Neutrophil (primary cell): ENCODE measurements at regions not wholly inside any gene's neighbourhood (a gene's known extent, or its start where the extent isn't known, plus 50 kb on each side); places are given as distances from the start of the nearest gene placed in this dataset.

Experiments used
- H3K27ac ChIP-seq: fragments of 200-600 bp; sonication (generic); 2 replicates; pipeline ENCODE4 v1.5.1; 2016; ENCODE audit warnings: mild to moderate bottlenecking, moderate library complexity
- H3K27me3 ChIP-seq: fragments of 200-600 bp; sonication (generic); 2 replicates; pipeline ENCODE4 v1.6.0; 2016; ENCODE audit warnings: mild to moderate bottlenecking
- H3K36me3 ChIP-seq: fragments of 200-600 bp; sonication (generic); 2 replicates; pipeline ENCODE4 v1.5.1; 2017
- H3K4me1 ChIP-seq, 2 experiments: fragments of 200-600 bp in 1 of 2; sonication (generic) in 1 of 2; 1 replicate in 1 of 2; 2 replicates in 1 of 2; pipeline versions ENCODE4 v1.5.1 to v1.6.1; 2013 to 2016; ENCODE audit warnings: low read depth in 1 of 2, low read length in 1 of 2, mild to moderate bottlenecking in 1 of 2, moderate library complexity in 1 of 2; ENCODE audit not compliant: control insufficient read depth in 1 of 2, insufficient read depth in 1 of 2
- H3K4me3 ChIP-seq, 2 experiments: fragments of 200-600 bp in 1 of 2; sonication (generic) in 1 of 2; 1 replicate in 1 of 2; 2 replicates in 1 of 2; pipeline ENCODE4 v1.5.1; 2013 to 2016; ENCODE audit warnings: low read depth in 1 of 2, low read length in 1 of 2, mild to moderate bottlenecking in 1 of 2, moderate library complexity in 1 of 2
- H3K9me3 ChIP-seq: fragments of 200-600 bp; sonication (generic); 2 replicates; pipeline ENCODE4 v1.5.1; 2016
- TF ChIP-seq, protein P1 (sequence below): fragments of 200-600 bp; sonication (generic); IDR thresholded peaks from 2 replicates; pipeline ENCODE4 v1.5.1; 2016; ENCODE audit warnings: antibody characterized with exemption

DNA sequence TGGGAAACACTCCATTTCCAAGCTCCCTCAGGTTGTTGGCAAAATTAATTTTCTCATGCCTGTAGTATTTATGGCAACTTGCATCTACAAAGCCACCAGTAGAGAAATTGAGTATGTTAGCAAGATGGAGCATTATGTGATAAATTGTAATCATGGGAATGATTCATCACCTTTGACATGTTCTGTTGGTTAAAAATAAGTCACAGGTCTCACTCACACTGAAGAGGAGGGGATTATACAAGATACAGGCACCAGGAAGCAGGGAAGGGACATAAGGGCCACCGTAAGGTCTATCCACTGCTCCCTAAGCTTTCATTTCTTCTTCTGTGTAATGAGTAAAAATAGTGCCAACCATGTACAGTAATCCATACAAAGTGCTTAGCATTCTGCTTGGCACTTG lies 313.0 kb downstream of the GBA3 start:
- no peaks in the 10 kb centered on the region for H3K27me3 ChIP-seq
- TF ChIP-seq, protein P1, sequence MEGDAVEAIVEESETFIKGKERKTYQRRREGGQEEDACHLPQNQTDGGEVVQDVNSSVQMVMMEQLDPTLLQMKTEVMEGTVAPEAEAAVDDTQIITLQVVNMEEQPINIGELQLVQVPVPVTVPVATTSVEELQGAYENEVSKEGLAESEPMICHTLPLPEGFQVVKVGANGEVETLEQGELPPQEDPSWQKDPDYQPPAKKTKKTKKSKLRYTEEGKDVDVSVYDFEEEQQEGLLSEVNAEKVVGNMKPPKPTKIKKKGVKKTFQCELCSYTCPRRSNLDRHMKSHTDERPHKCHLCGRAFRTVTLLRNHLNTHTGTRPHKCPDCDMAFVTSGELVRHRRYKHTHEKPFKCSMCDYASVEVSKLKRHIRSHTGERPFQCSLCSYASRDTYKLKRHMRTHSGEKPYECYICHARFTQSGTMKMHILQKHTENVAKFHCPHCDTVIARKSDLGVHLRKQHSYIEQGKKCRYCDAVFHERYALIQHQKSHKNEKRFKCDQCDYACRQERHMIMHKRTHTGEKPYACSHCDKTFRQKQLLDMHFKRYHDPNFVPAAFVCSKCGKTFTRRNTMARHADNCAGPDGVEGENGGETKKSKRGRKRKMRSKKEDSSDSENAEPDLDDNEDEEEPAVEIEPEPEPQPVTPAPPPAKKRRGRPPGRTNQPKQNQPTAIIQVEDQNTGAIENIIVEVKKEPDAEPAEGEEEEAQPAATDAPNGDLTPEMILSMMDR, result no peak
- H3K4me1 ChIP-seq, result no peaks in the 10 kb centered on the region
- H3K36me3 ChIP-seq, result no peaks in the 10 kb centered on the region
- H3K4me3 ChIP-seq, result no peak overlapping the region
- no peaks in the 10 kb centered on the region for H3K9me3 ChIP-seq
- no peak overlapping the region for H3K27ac ChIP-seq

DNA sequence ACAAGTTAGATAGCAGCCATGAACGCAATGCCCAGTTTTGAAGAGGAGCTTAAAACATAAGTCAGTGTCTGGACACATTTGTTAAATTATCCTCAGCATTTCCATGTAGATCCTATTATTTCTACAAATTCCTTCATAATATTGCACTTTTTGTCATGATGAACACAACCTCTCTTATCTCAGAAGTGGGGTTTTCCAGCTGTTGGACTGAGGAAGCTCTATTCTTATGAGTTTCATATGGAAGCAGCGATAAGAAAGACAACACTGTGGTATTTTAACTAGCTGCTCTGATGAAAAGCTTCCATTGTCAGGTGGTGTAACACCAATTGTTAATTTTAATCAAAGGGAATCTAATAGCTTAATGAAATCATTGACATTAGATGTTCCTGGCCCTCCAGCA lies 308.7 kb downstream of the GBA3 start:
- TF ChIP-seq, protein P1, result no peak
- Histone ChIP-seq H3K27ac (no peak overlapping the region), H3K4me3 (no peak overlapping the region), H3K36me3 (no peaks in the 10 kb centered on the region), H3K9me3 (no peaks in the 10 kb centered on the region), H3K27me3 (no peaks in the 10 kb centered on the region), H3K4me1 (no peaks in the 10 kb centered on the region)

DNA sequence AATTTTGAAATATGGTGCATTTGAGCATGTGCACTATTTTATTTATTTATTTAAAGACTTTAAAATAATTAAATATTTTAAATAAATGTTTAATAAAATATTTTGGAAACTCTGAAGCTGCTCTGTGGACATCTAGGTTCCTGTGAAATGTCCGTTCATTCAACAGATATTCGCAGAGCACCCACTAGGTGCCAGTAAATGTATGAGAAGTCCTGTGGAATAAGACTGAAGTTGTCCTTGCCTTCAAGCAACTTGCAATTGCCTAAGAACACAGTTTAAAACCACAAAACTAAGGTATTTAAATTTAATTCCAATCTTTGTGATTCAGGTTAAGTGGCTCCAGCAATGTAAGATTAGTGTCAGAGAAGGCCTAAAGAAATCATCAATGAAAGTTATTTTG lies 306.7 kb downstream of the GBA3 start:
- H3K27ac ChIP-seq, result no peak overlapping the region
- H3K9me3 ChIP-seq, result no peaks in the 10 kb centered on the region
- TF ChIP-seq, protein P1, result no peak
- H3K36me3 ChIP-seq, result no peaks in the 10 kb centered on the region
- H3K4me1 ChIP-seq, result no peaks in the 10 kb centered on the region
- no peak overlapping the region for H3K4me3 ChIP-seq
- no peaks in the 10 kb centered on the region for H3K27me3 ChIP-seq

DNA sequence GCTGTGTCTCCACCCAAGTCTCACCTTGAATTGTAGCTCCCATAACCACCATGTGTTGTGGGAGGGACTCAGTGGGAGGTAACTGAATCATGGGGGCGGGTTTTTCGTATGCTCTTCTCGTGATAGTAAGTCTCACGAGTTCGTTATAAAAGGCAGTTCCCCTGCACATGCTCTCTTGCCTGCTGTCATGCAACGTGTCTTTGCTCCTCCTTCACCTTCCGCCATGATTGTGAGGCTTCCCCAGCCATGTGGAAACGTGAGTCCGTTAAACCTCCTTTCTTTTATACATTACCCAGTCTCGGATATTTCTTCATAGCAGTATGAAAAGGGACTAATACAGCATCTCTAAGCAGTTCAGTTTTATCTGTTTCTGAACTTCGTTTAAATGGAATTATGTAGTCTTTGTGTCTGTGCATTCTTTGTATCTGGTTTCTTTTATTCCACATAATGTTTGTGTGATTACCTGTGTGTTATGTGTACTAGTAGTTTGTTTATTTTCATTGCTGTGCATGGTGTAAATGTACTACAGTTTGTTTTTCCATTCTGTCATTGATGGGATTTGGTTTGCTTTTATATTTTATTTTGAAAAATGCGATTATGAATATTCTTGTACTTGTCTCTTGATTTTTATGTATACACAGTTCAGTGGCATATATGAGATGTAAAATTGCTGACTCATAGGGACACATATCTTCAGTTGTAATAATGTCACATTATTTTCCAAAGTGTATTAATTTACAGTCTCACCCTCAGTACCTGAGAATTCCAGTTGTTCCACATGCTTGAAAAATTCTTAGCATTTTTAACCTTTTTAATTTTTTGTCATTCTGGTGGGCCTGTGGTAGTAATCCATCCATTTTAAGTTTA lies 304.9 kb downstream of the GBA3 start:
- Histone ChIP-seq H3K9me3 (no peaks in the 10 kb centered on the region), H3K27me3 (no peaks in the 10 kb centered on the region), H3K36me3 (no peaks in the 10 kb centered on the region), H3K4me3 (no peak overlapping the region), H3K4me1 (no peaks in the 10 kb centered on the region), H3K27ac (no peak overlapping the region)
- TF ChIP-seq, protein P1, result no peak

DNA sequence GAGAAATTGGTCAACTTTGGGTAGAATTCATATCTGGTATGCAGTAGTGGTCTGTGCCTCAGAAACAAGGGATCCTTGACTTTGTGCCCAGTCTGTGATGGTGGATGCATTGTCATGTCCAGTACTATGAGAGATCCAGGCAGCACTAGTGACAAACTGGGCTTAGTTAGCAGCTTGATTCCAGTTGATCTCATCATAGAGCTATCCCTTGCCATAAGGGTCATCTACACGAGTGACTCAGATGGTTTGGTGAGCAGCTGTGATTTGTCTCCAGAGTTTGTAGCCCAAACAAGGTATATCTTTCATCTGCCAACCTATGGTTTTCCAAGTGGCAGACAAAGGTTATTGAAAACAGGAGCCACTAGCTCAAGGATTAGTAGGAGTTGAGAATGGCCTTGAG lies 298.8 kb downstream of the GBA3 start:
- H3K4me3 ChIP-seq, result no peak overlapping the region
- H3K27ac ChIP-seq, result no peak overlapping the region
- TF ChIP-seq, protein P1, result no peak
- no peaks in the 10 kb centered on the region for H3K27me3 ChIP-seq
- no peaks in the 10 kb centered on the region for H3K9me3 ChIP-seq
- H3K4me1 ChIP-seq, result no peaks in the 10 kb centered on the region
- H3K36me3 ChIP-seq, result no peaks in the 10 kb centered on the region
